HG03103 (cell line): ENCODE measurements at regions not wholly inside any gene's neighbourhood (a gene's known extent, or its start where the extent isn't known, plus 50 kb on each side); places are given as distances from the start of the nearest gene placed in this dataset.
"Not testable (repeated sequence)": the region's sequence is repeated elsewhere in the genome, so short reads cannot be mapped to it uniquely, and the experiment has no call there.

Experiments
- ATAC-seq: cut with Tn5 transposase; IDR thresholded peaks from one replicate; pipeline ENCODE4 v1.9.1; 2021; ENCODE audit warnings: low read depth; ENCODE audit not compliant: unreplicated experiment

- ATAC-seq: no peak
Observed at GRCh38 chr2:7860693-7861092, 821.2 kb upstream of the ID2 start.

GRCh38 chr2:7861910-7862702 lies 819.8 kb upstream of the ID2 start:
- no peak for ATAC-seq

DNA sequence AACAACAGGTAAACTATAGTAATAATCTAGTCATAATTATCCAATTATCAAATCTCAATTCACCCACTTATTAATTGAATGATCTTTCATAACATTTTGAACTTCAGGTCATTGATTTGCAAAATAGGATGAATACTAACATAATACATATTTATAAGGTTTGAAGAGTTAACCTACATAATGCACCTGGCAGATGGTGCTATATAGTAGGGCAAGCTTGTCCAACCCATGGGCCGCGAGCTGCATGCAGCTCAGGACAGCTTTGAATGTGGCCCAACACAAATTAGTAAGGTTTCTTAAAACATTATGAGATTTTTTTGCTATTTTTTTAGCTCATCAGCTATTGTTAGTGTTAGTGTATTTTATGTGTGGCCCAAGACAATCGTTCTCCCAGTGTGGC lies 815.8 kb upstream of the ID2 start:
- ATAC-seq: no peak

DNA sequence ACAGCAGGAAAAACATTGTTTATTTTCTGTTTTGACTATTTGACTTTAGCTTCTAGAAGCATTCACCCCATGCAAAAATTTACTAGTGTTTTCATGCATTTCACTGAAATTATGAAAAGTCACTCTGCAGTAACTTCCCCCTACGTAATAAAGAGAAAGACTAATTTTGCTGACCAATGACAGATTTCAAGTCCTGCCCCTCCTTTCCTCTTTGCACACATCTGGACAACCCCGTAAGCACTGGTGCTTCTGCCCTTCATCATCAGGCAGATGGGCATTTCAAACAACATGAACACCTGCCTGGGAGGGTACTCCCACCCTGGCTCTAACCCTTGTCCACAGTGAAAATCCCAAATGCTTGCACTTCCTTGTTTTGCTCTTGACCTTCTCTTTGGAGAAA lies 815.0 kb upstream of the ID2 start:
- ATAC-seq: no peak

GRCh38 chr2:7867867-7868266 lies 814.0 kb upstream of the ID2 start:
- ATAC-seq: no peak

DNA sequence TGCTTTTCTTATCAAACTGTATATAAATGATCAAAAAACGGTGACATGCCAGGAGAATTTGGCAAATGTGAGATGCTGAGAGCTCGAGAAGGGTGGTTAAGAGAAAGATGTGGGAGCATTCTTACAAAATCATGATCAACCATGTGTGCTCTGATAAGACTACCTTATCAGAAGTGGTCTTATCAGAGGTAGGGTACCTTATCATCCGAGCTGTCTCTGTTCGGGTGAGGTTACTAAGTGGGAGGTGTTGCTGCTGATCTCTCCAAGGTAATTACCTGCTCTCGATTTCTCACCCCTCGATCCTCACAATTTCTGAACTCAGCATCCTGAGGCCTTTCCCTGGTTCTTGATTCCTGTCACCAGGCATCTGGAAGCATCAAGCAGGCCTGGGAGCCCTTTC lies 813.0 kb upstream of the ID2 start:
- ATAC-seq: no peak

GRCh38 chr2:7876445-7876844 lies 805.4 kb upstream of the ID2 start:
- not testable (repeated sequence) for ATAC-seq

DNA sequence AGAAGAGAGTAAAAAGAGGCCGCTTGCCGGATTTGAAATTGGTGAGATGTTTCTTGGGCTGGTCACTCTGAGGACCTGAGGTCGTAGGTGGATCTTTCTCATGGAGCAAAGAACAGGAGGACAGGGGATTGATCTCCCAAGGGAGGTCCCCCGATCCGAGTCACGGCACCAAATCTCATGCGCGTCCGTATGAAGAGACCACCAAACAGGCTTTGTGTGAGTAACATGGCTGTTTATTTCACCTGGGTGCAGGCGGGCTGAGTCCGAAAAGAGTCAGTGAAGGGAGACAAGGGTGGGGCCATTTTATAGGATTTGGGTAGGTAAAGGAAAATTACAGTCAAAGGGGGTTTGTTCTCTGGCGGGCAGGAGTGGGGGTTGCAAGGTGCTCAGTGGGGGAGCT lies 803.6 kb upstream of the ID2 start:
- not testable (repeated sequence) for ATAC-seq

DNA sequence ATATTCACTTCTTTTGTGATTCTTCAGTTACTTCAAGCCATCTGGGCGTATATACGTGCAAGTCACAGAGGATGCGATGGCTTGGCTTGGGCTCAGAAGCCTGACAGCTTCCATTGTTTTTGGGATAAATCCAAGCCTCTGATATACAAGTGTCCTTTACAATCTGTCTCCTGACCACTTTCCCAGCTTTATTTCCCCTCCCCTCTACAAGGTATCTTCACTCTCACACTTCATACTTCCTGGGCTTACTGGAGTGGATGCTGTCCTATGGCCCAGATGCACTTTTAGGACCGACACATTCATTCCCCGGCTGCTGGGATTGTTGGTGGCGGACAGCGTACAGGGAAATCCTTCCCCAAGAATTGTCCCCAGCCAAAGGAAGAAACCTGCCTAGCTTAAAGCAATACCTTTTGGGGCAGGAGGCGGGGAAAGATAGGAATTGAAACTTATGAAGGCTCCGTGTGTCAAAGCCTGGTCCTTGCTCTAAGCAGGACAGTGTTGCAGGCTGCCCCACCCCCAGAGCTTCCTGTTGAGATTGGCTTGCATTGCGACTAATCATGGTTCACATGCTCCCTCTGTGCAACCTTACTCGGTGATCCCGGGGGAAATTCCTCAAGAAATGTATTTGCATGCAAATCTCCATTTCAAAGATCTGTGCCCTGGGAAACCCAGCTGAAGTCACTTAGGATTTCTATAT lies 802.9 kb upstream of the ID2 start:
- no peak for ATAC-seq

DNA sequence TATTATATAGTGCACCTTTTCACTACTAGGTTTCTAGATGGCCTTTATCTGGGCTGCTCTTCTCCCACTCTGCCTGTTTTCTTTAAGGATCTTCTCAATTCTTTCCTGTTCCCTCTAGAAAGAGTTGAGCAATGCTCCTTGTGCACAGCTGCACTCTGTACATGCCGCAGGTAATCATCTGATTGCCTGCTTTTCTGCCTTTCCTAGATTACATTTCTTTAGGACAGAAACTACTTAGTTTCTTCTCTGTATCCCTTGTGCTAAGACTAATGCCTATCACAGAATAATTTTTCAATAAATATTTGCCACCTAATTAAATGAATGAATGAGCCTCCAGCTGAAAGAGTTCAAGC lies 802.4 kb upstream of the ID2 start:
- ATAC-seq: no peak

GRCh38 chr2:7880126-7880525 lies 801.7 kb upstream of the ID2 start:
- ATAC-seq: no peak

DNA sequence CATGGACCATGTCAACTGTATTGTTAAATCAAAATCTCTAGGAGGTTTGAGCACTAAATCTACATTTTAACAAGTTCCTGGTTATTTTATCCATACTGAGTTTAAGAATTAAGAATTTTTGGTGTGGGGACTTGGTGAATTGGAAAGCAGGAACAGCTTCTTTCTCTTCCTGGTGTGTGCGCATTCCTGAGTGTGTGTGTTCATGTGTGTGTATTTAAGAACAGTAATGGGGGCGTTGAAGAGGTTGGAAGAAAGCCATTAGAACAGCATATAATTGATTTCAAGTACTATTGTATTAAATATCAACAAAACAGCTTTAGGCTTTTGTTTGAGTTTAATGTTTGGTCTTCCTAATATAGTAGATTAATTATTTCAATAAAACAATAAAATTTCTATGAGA lies 801.3 kb upstream of the ID2 start:
- ATAC-seq: no peak

DNA sequence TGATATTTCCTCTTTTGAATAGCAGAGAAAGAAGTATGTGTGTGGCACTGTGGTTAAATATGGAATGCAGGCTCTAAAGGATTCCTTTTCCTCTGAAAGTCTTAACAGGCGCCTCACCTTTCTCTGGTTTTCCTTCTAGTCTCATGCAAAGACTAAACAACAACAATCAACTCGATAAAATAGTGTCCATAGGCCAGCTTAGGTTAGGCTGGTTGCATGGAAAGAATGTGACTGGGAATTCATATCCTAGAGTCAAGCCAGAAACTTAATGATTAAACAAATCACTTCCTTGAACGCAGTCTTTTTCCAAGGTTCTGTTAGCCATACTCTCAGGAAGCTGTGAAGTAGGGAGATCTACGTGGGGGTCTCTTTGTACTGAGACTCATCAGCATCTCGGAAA lies 800.8 kb upstream of the ID2 start:
- ATAC-seq: no peak

- ATAC-seq: no peak
Observed at GRCh38 chr2:7881466-7881865, 800.4 kb upstream of the ID2 start.

- ATAC-seq: no peak
Observed at GRCh38 chr2:7882296-7882695, 799.6 kb upstream of the ID2 start.

DNA sequence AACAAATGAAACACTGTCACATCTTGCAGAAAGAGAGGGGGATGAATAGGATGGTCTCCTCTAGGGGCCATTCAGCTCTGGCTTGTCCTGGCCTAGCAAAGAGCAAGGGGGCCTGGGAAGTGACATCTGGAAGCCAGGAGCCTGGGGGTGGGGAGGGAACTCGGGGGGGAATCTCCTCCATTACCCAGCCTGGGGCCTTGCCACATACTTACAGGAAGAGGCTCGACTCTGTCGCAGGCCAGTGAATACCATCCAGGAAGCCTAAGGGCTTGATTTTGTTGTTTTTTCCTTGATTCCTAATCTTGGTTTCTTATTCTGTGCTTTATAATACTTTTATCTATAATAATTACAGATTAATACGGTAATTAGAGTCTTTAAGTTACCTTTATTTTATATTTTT lies 797.5 kb upstream of the ID2 start:
- ATAC-seq: no peak

DNA sequence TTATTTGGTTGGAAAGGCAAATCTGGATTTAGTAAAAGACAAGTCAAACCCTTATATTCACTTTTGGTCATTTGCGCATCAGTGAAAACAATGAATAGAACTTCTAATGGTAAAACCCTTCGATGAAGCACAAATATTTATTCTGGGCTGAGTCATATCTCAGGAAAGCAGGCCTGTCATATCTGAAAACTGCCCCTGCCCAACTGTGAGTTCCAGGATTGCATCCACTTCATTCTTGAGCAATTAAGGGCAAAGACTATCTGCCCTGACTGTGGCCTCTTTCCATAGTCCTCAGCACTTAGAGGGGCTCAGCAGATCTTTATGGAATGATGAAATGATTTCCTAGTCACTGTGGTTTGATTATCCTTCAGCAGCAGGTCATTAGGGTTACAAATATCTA lies 795.2 kb upstream of the ID2 start:
- ATAC-seq: no peak

DNA sequence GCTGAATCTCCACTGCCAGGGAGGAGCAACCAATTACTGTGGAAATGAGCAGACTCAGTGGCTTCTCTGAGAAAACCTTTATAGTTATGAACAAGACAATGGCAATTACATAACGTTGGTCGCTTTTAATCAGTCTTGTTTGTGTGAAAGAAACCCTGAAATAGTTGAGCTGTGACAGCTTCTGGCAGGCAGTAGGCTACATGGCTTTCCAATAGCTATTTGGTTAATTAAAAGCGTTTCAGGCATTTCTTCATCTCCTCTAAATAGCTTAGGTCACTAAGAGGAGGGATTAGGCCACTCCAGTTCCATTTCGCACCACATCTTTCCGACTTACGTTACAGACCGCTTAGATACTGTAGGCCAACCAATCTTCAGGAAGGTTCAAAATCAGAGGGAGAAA lies 794.4 kb upstream of the ID2 start:
- ATAC-seq: no peak

DNA sequence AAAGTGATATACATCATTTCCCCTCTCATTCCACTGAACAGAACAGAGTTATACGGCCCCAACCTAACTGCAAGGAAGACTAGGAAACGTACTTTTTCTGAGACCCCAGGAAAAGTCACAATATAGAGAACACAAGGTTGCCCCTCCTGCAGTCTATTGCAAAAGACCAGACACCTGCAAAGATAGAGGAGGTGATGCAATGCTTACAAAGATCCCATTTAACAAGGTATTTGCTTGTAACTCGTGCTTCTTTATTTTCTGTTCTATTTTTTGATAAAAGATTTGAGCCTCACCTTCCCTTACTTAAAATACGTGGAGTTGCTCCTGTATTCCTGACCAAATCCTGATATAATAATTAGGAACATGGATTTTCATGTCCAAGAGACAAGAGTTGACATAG lies 793.0 kb upstream of the ID2 start:
- no peak for ATAC-seq

DNA sequence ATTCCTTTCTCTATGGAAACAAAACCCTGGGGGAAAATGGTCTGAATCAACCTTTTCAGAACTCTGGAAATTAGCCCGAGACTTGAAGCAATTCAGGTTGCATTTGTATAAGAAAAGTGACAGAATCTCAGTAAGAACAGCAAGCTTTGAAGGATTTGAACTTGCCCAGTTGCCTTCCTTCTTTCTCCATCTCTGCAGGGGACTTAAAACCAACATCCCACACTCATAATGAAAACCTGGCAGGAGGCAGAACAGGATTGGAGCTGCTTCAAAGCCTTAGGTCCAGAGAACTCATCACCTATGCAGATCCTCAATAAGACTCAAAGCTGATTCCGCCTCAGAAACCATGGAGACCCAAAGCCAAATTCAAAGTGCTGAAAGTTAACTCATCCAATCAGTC lies 790.5 kb upstream of the ID2 start:
- ATAC-seq: no peak

DNA sequence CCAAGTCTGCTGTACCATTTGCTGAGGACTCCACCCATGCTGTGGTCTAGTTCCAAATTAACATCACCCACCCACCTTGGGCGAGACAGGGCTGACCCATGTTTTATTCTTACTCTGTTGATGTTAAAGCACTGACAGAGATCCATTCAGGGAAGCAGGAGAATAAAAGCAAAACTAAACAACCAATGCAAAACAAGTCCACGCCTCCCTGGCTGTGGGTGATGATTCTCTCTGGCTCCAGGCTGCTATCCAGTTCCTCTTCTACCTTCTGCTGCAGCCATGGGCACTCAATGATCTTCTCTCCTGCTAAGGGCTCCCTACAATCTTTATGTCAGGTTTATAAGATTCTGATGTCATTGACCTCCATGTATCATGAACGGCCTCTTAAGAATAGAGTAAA lies 786.6 kb upstream of the ID2 start:
- ATAC-seq: no peak

DNA sequence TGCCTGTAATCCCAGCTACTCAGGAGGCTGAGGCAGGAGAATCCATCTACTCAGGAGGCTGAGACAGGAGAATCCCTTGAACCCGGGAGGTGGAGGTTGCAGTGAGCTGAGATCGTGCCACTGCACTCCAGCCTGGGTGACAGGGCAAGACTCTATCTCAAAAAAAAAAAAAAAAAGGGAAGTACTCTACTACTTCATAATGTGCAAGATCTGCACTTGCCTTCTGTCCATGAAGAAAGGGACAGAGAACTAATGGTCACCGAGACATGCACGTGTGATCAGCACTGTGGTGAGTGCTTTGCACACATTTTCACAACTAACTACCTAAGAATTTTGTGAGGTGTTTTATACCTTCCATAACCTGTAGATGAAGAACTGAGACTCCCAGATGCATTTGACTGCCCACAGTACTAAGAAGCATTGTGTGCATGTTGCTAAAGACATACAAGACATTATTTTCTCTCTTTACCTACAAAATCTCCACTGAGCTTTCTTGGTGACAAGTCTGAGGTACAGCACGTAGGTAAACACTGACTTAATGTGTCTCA lies 784.8 kb upstream of the ID2 start:
- no peak for ATAC-seq
